ENCODE measurements at regions not wholly inside any gene's neighbourhood (a gene's known extent, or its start where the extent isn't known, plus 50 kb on each side); places are given as distances from the start of the nearest gene placed in this dataset.

GRCh38 chr4:175386776-175387507 is 425.1 kb downstream of the GPM6A start:
- CTCF ChIA-PET (ENCODE audit: partially characterized antibody): no interaction called here
- H3K79me1 ChIP-seq (ENCODE audit: low read depth, low read length): no peaks in the 10 kb centered on the region
- no peak overlapping the region for H3K56ac ChIP-seq (replicated peaks; ENCODE audit: insufficient read length, low read depth, low read length)
- H2BK20ac ChIP-seq (ENCODE audit: low read length): no peak overlapping the region
- H4K5ac ChIP-seq (ENCODE audit: insufficient read length, low read depth, low read length): no peak overlapping the region
- H4K8ac ChIP-seq (ENCODE audit: extremely low read depth, insufficient read depth, low read length): no peak overlapping the region
- H3K27ac ChIP-seq (ENCODE audit: low read depth, low read length): no peak overlapping the region
- no peak overlapping the region for H3K4ac ChIP-seq (replicated peaks; ENCODE audit: insufficient read length, low read depth, low read length)
- POLR2A ChIA-PET (ENCODE audit: partially characterized antibody): no interaction called here
- H3K36me3 ChIP-seq (ENCODE audit: control insufficient read depth in 2 of 4, insufficient read depth in 4 of 4, low read length in 3 of 4): no peaks in the 10 kb centered on the region
- H3K23ac ChIP-seq (ENCODE audit: insufficient read length): no peak overlapping the region
- H2BK5ac ChIP-seq (ENCODE audit: low read depth, low read length): peak overlapping the region; percentile 75; the same call in 1 of the 2 replicates
- H2AFZ ChIP-seq (ENCODE audit: low read length): peak overlapping the region; percentile 57; the same call in 1 of the 2 replicates
- H3K4me2 ChIP-seq (ENCODE audit: insufficient read depth in 1 of 2, low read depth in 2 of 2, low read length in 2 of 2): no peak overlapping the region
- DNase-seq (ENCODE audit: low read depth in 1 of 2, low spot score in 2 of 2) (peak in 1 of 2 experiments; percentile 54), FAIRE-seq (no peak)
- H3K4me1 ChIP-seq (replicated peaks in 1 of 4; ENCODE audit: control insufficient read depth in 3 of 4, insufficient read depth in 4 of 4, low read length in 3 of 4): peaks cover 0 to 6% (median 2%) of the 10 kb centered on the region in 4 experiments; a peak in 6 of 7 replicates
- no peaks in the 10 kb centered on the region for H4K20me1 ChIP-seq (replicated peaks in 1 of 2; ENCODE audit: control insufficient read depth in 1 of 2, insufficient read depth in 2 of 2, low read length in 2 of 2)
- no peak overlapping the region; the same call in 1 of the 2 replicates for H2BK12ac ChIP-seq (ENCODE audit: low read depth, low read length)
- no peaks in the 10 kb centered on the region for H3K27me3 ChIP-seq (replicated peaks in 1 of 4; ENCODE audit: control insufficient read depth in 3 of 4, extremely low read depth in 1 of 4, insufficient read depth in 3 of 4, low read length in 3 of 4)
- H3K79me2 ChIP-seq (ENCODE audit: control insufficient read depth in 1 of 2, insufficient read depth in 2 of 2, low read length in 2 of 2): no peaks in the 10 kb centered on the region
- H2BK120ac ChIP-seq (replicated peaks; ENCODE audit: low read depth, low read length): no peak overlapping the region
- no peak overlapping the region for H3K9ac ChIP-seq (replicated peaks in 1 of 4; ENCODE audit: extremely low read depth in 1 of 4, low read depth in 3 of 4, low read length in 3 of 4)
- no peak overlapping the region for H3K18ac ChIP-seq (ENCODE audit: extremely low read depth, low read length)
- WGBS, 2 experiments (ENCODE audit: extremely low coverage in 1 of 2, insufficient coverage in 1 of 2, insufficient read length in 1 of 2, insufficient replicate concordance in 2 of 2, low coverage in 1 of 2, low lambda C conversion rate in 2 of 2, missing lambda C conversion rate in 1 of 2): 88% methylated on average over 9 of the region's 9 CpGs; no CpG with 5 or more reads in 1 of the 2 experiments
- H3K23me2 ChIP-seq (ENCODE audit: low read depth, low read length): no peaks in the 10 kb centered on the region
- H2AK5ac ChIP-seq (ENCODE audit: low read depth, low read length): no peak overlapping the region
- H3K4me3 ChIP-seq (ENCODE audit: extremely low read depth in 1 of 4, insufficient read depth in 2 of 4, low read depth in 3 of 4, low read length in 4 of 4): peak overlapping the region in 1 of 4 experiments; percentile 23; a peak in 1 of 8 replicates
- no peak overlapping the region for H4K91ac ChIP-seq (replicated peaks; ENCODE audit: insufficient read length, low read length)
- no peaks in the 10 kb centered on the region for H3K9me3 ChIP-seq (ENCODE audit: insufficient read depth in 2 of 2, low read depth in 1 of 2, low read length in 1 of 2)
- no peak overlapping the region for H3K14ac ChIP-seq (ENCODE audit: insufficient read length)
- no peak overlapping the region for H2BK15ac ChIP-seq (ENCODE audit: low read length)
- TF ChIP-seq CTBP2 (IDR thresholded peaks at IDR 0.05; ENCODE audit: borderline replicate concordance, insufficient read depth, insufficient read length, low read length): no peak
- no peak for TF ChIP-seq RXRA (IDR thresholded peaks at IDR 0.05; ENCODE audit: insufficient read depth, low read depth, low read length)
- TF ChIP-seq SP1 (IDR thresholded peaks at IDR 0.05; ENCODE audit: low read depth, low read length): 0 out of 2 replicates have a peak, but pooled peaks have one; percentile 37
- TF ChIP-seq RBBP5 (IDR thresholded peaks at IDR 0.05; ENCODE audit: borderline replicate concordance, low read depth, low read length): peak; percentile 57; the same call in 1 of the 2 replicates
- peak; percentile 27 for TF ChIP-seq NANOG (IDR thresholded peaks at IDR 0.05; ENCODE audit: insufficient read depth, low read depth, low read length, poor library complexity, severe bottlenecking)
- TF ChIP-seq ASH2L (IDR thresholded peaks at IDR 0.05; ENCODE audit: low read length): peak; percentile 60
- TF ChIP-seq, protein P1, sequence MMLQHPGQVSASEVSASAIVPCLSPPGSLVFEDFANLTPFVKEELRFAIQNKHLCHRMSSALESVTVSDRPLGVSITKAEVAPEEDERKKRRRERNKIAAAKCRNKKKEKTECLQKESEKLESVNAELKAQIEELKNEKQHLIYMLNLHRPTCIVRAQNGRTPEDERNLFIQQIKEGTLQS (IDR thresholded peaks at IDR 0.05; ENCODE audit: insufficient read depth, low read depth, low read length): no peak
- TF ChIP-seq NRF1 (IDR thresholded peaks at IDR 0.05; ENCODE audit: low read depth, low read length): no peak
- no peak for TF ChIP-seq EZH2 (IDR thresholded peaks at IDR 0.05; ENCODE audit: low read depth, low read length, severe bottlenecking)
- TF ChIP-seq, protein P2, sequence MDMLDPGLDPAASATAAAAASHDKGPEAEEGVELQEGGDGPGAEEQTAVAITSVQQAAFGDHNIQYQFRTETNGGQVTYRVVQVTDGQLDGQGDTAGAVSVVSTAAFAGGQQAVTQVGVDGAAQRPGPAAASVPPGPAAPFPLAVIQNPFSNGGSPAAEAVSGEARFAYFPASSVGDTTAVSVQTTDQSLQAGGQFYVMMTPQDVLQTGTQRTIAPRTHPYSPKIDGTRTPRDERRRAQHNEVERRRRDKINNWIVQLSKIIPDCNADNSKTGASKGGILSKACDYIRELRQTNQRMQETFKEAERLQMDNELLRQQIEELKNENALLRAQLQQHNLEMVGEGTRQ (IDR thresholded peaks at IDR 0.05; ENCODE audit: low read length): no peak

All from H1 (cell line).